SW480 (cell line): ENCODE measurements at regions not wholly inside any gene's neighbourhood (a gene's known extent, or its start where the extent isn't known, plus 50 kb on each side); places are given as distances from the start of the nearest gene placed in this dataset.
A peak's percentile ranks its signal among the peaks of the same experiment; 100 is the strongest.

Experiments used
- DNase-seq: peaks from one replicate; pipeline ENCODE4 v3.0.0-alpha.2; 2016; ENCODE audit warnings: low spot score

GRCh38 chr16:35170610-35171009 is 1711.2 kb downstream of the TP53TG3F start:
- no peak for DNase-seq

GRCh38 chr16:35171106-35171505 is 1711.7 kb downstream of the TP53TG3F start:
- no peak for DNase-seq

- no peak for DNase-seq
Measured at GRCh38 chr16:35173295-35173694, 1713.9 kb downstream of the TP53TG3F start.

- DNase-seq: no peak
Measured at GRCh38 chr16:35174016-35174415, 1714.6 kb downstream of the TP53TG3F start.

- no peak for DNase-seq
Measured at GRCh38 chr16:35176449-35176848, 1717.0 kb downstream of the TP53TG3F start.

GRCh38 chr16:35177851-35178250 is 1718.4 kb downstream of the TP53TG3F start:
- DNase-seq: no peak

- DNase-seq: no peak
Measured at GRCh38 chr16:35180970-35181369, 1721.6 kb downstream of the TP53TG3F start.

GRCh38 chr16:35181422-35182030 is 1722.1 kb downstream of the TP53TG3F start:
- DNase-seq: no peak

GRCh38 chr16:35182043-35182677 is 1722.7 kb downstream of the TP53TG3F start:
- no peak for DNase-seq

- DNase-seq: no peak
Measured at GRCh38 chr16:35182943-35183550, 1723.6 kb downstream of the TP53TG3F start.

GRCh38 chr16:35184356-35184870 is 1725.0 kb downstream of the TP53TG3F start:
- DNase-seq: no peak

- DNase-seq: no peak
Measured at GRCh38 chr16:35185366-35186044, 1726.1 kb downstream of the TP53TG3F start.

GRCh38 chr16:35186045-35186759 is 1726.8 kb downstream of the TP53TG3F start:
- DNase-seq: no peak

- no peak for DNase-seq
Measured at GRCh38 chr16:35187665-35188225, 1728.3 kb downstream of the TP53TG3F start.

- DNase-seq: peak; percentile 10
Measured at GRCh38 chr16:35188288-35189155, 1729.1 kb downstream of the TP53TG3F start.

- no peak for DNase-seq
Measured at GRCh38 chr16:35192993-35193392, 1733.6 kb downstream of the TP53TG3F start.

GRCh38 chr16:35193956-35194355 is 1734.5 kb downstream of the TP53TG3F start:
- DNase-seq: no peak

GRCh38 chr16:35194681-35195080 is 1735.3 kb downstream of the TP53TG3F start:
- no peak for DNase-seq

GRCh38 chr16:35195173-35195863 is 1735.9 kb downstream of the TP53TG3F start:
- DNase-seq: no peak

- no peak for DNase-seq
Measured at GRCh38 chr16:35195864-35196216, 1736.4 kb downstream of the TP53TG3F start.
